HFFc6 (cell line): ENCODE measurements at regions not wholly inside any gene's neighbourhood (a gene's known extent, or its start where the extent isn't known, plus 50 kb on each side); places are given as distances from the start of the nearest gene placed in this dataset.

Experiments
- DNase-seq: peaks from one replicate; pipeline ENCODE4 v3.0.0-alpha.2; 2018
- H3K27ac Mint-ChIP-seq: 2 replicates; pipeline ENCODE4 v1.8.0; 2020; ENCODE audit warnings: mild to moderate bottlenecking, mixed read lengths
- H3K27me3 Mint-ChIP-seq: 2 replicates; pipeline ENCODE4 v1.8.0; 2021; ENCODE audit warnings: mild to moderate bottlenecking, moderate library complexity, mixed read lengths; ENCODE audit not compliant: insufficient read depth
- H3K36me3 Mint-ChIP-seq: 2 replicates; pipeline ENCODE4 v1.8.0; 2021; ENCODE audit warnings: low read depth, mixed read lengths
- H3K4me1 Mint-ChIP-seq: 2 replicates; pipeline ENCODE4 v1.8.0; 2020; ENCODE audit warnings: low read depth, mixed read lengths
- H3K4me3 Mint-ChIP-seq: 2 replicates; pipeline ENCODE4 v1.8.0; 2020; ENCODE audit warnings: mild to moderate bottlenecking, moderate library complexity, mixed read lengths
- H3K9me3 Mint-ChIP-seq: 2 replicates; pipeline ENCODE4 v1.8.0; 2020; ENCODE audit warnings: mild to moderate bottlenecking, mixed read lengths
- CTCF ChIP-seq: fragments of 200-600 bp; sonication (generic); IDR thresholded peaks from 2 replicates; pipeline ENCODE4 v1.5.0; 2021; ENCODE audit warnings: antibody characterized with exemption, mild to moderate bottlenecking

GRCh38 chr13:22629374-22629773, 551.4 kb upstream of the SGCG start:
- Mint-ChIP-seq H3K4me3 (no peak overlapping the region), H3K9me3 (peaks cover 52% of the 10 kb centered on the region), H3K4me1 (no peaks in the 10 kb centered on the region), H3K27me3 (no peaks in the 10 kb centered on the region), H3K27ac (no peak overlapping the region), H3K36me3 (no peaks in the 10 kb centered on the region)
- no peak for DNase-seq
- no peak for TF ChIP-seq CTCF

DNA sequence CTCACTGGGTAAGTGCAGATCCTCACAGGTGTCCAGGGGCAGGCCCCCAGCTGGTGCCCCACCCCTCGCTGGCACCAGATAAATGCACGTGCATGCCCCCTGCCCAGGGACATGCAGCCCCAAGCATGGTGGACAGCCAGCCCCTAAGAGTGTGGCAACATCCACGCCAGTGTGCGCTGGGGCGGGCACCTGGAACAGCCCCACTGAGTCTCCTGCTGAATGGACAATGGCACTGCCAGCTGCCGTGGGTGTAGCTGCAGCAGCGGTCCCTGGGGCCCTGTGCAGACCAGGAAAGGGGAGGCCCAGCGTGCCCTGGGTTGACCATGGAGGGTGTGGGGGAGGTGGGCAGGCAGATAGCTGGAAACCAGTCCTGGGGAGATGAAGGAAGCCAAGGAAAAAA, 538.7 kb upstream of the SGCG start:
- H3K4me1 Mint-ChIP-seq: no peaks in the 10 kb centered on the region
- TF ChIP-seq CTCF: no peak
- peaks cover 47% of the 10 kb centered on the region for H3K9me3 Mint-ChIP-seq
- H3K27me3 Mint-ChIP-seq: no peaks in the 10 kb centered on the region
- H3K27ac Mint-ChIP-seq: no peak overlapping the region
- DNase-seq: no peak
- no peak overlapping the region for H3K4me3 Mint-ChIP-seq
- no peaks in the 10 kb centered on the region for H3K36me3 Mint-ChIP-seq

- TF ChIP-seq CTCF: no peak
- H3K27ac Mint-ChIP-seq: no peak overlapping the region
- no peak for DNase-seq
- peaks cover 55% of the 10 kb centered on the region for H3K9me3 Mint-ChIP-seq
- H3K36me3 Mint-ChIP-seq: no peaks in the 10 kb centered on the region
- no peaks in the 10 kb centered on the region for H3K4me1 Mint-ChIP-seq
- H3K4me3 Mint-ChIP-seq: no peak overlapping the region
- no peaks in the 10 kb centered on the region for H3K27me3 Mint-ChIP-seq
These were observed 535.8 kb upstream of the SGCG start for GRCh38 chr13:22644941-22645340.

- no peak overlapping the region for H3K27ac Mint-ChIP-seq
- DNase-seq: no peak
- no peak for TF ChIP-seq CTCF
- H3K27me3 Mint-ChIP-seq: no peaks in the 10 kb centered on the region
- no peaks in the 10 kb centered on the region for H3K36me3 Mint-ChIP-seq
- H3K4me3 Mint-ChIP-seq: no peak overlapping the region
- peaks cover 64% of the 10 kb centered on the region for H3K9me3 Mint-ChIP-seq
- no peaks in the 10 kb centered on the region for H3K4me1 Mint-ChIP-seq
These were observed 533.5 kb upstream of the SGCG start for GRCh38 chr13:22647156-22647850.

GRCh38 chr13:22648320-22648801, 532.4 kb upstream of the SGCG start:
- Mint-ChIP-seq H3K27ac (no peak overlapping the region), H3K9me3 (peaks cover 56% of the 10 kb centered on the region), H3K4me3 (no peak overlapping the region), H3K4me1 (no peaks in the 10 kb centered on the region), H3K27me3 (no peaks in the 10 kb centered on the region), H3K36me3 (no peaks in the 10 kb centered on the region)
- no peak for DNase-seq
- no peak for TF ChIP-seq CTCF
